HEK293T (cell line): ENCODE measurements at regions not wholly inside any gene's neighbourhood (a gene's known extent, or its start where the extent isn't known, plus 50 kb on each side); places are given as distances from the start of the nearest gene placed in this dataset.

Experiments used
- ARNT ChIP-seq: fragments of 450-650 bp; IDR thresholded peaks from 2 replicates; pipeline ENCODE4 v1.6.1; 2017; ENCODE audit warnings: mild to moderate bottlenecking
- BHLHE40 ChIP-seq: fragments of 450-650 bp; IDR thresholded peaks from 2 replicates; pipeline ENCODE4 v1.6.1; 2016; ENCODE audit warnings: mild to moderate bottlenecking, moderate library complexity, borderline replicate concordance
- CTBP1 ChIP-seq: fragments of 450-650 bp; IDR thresholded peaks from 2 replicates; pipeline ENCODE4 v1.6.1; 2016; ENCODE audit warnings: borderline replicate concordance
- ELF4 ChIP-seq: fragments of 450-650 bp; IDR thresholded peaks from 2 replicates; pipeline ENCODE4 v1.6.1; 2017; ENCODE audit warnings: antibody characterized with exemption
- FOXA1 ChIP-seq: fragments of 450-650 bp; IDR thresholded peaks from 2 replicates; pipeline ENCODE4 v1.6.1; 2016; ENCODE audit warnings: mild to moderate bottlenecking
- FOXK2 ChIP-seq: fragments of 450-650 bp; IDR thresholded peaks from 2 replicates; pipeline ENCODE4 v1.6.1; 2016; ENCODE audit warnings: mild to moderate bottlenecking
- FOXM1 ChIP-seq: fragments of 450-650 bp; IDR thresholded peaks from 2 replicates; pipeline ENCODE4 v1.6.1; 2017; ENCODE audit warnings: mild to moderate bottlenecking, borderline replicate concordance
- HDGF ChIP-seq: fragments of 450-650 bp; IDR thresholded peaks from 2 replicates; pipeline ENCODE4 v1.6.1; 2017; ENCODE audit warnings: antibody characterized with exemption, borderline replicate concordance
- NFRKB ChIP-seq: fragments of 450-650 bp; IDR thresholded peaks from 2 replicates; pipeline ENCODE4 v1.6.1; 2016; ENCODE audit warnings: mild to moderate bottlenecking, moderate library complexity
- SP1 ChIP-seq: fragments of 450-650 bp; IDR thresholded peaks from 2 replicates; pipeline ENCODE4 v1.6.1; 2017
- SUZ12 ChIP-seq: fragments of 450-650 bp; IDR thresholded peaks from 2 replicates; pipeline ENCODE4 v1.6.1; 2016; ENCODE audit warnings: mild to moderate bottlenecking
- TARDBP ChIP-seq: fragments of 450-650 bp; IDR thresholded peaks from 2 replicates; pipeline ENCODE4 v1.6.1; 2016
- TF ChIP-seq, protein P1 (sequence below): fragments of 450-650 bp; IDR thresholded peaks from 2 replicates; pipeline ENCODE4 v1.6.1; 2016

DNA sequence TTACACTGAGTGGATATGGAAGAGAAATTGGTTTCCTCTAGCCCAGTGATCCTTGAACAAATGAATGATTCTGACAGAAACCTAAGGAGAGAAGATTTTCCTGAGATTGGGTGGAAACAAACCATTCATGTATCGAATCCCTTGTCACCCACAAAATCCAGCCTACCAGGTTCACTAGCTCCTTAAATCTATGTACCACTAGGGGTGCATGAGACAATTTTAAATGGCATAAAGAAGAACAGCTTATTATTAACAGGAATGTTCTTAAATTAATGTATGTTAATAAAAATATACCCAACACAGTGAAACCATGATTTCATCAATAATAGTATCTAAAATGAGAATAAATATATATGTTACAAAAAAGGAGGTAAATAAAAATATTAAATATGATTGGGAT, 118.4 kb upstream of the LNX1 start:
- TF ChIP-seq TARDBP, result no peak
- no peak for TF ChIP-seq ELF4
- TF ChIP-seq SUZ12, result no peak
- no peak for TF ChIP-seq ARNT
- no peak for TF ChIP-seq NFRKB
- TF ChIP-seq FOXM1, result no peak
- no peak for TF ChIP-seq HDGF
- TF ChIP-seq FOXA1, result no peak
- no peak for TF ChIP-seq BHLHE40
- TF ChIP-seq FOXK2, result no peak
- TF ChIP-seq SP1, result no peak
- TF ChIP-seq CTBP1, result no peak
- TF ChIP-seq, protein P1, sequence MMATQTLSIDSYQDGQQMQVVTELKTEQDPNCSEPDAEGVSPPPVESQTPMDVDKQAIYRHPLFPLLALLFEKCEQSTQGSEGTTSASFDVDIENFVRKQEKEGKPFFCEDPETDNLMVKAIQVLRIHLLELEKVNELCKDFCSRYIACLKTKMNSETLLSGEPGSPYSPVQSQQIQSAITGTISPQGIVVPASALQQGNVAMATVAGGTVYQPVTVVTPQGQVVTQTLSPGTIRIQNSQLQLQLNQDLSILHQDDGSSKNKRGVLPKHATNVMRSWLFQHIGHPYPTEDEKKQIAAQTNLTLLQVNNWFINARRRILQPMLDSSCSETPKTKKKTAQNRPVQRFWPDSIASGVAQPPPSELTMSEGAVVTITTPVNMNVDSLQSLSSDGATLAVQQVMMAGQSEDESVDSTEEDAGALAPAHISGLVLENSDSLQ, result no peak
